HG03442 (cell line): ENCODE measurements at regions not wholly inside any gene's neighbourhood (a gene's known extent, or its start where the extent isn't known, plus 50 kb on each side); places are given as distances from the start of the nearest gene placed in this dataset.
"Not testable (repeated sequence)": the region's sequence is repeated elsewhere in the genome, so short reads cannot be mapped to it uniquely, and the experiment has no call there.

Experiments
- ATAC-seq: cut with Tn5 transposase; IDR thresholded peaks from one replicate; pipeline ENCODE4 v1.9.1; 2021; ENCODE audit warnings: mild to moderate bottlenecking, moderate library complexity; ENCODE audit not compliant: unreplicated experiment

- ATAC-seq = no peak
These were observed 121.9 kb upstream of the EDIL3 start for GRCh38 chr5:84506625-84507024.

GRCh38 chr5:84494453-84494852 is 109.8 kb upstream of the EDIL3 start:
- ATAC-seq = no peak

- ATAC-seq = no peak
These were observed 103.3 kb upstream of the EDIL3 start for GRCh38 chr5:84487963-84488362.

GRCh38 chr5:84480873-84481637 is 96.4 kb upstream of the EDIL3 start:
- ATAC-seq = no peak

- no peak for ATAC-seq
These were observed 93.9 kb upstream of the EDIL3 start for GRCh38 chr5:84478603-84479002.

GRCh38 chr5:84477485-84477884 is 92.8 kb upstream of the EDIL3 start:
- no peak for ATAC-seq

- ATAC-seq = no peak
These were observed 89.4 kb upstream of the EDIL3 start for GRCh38 chr5:84474126-84474525.

- ATAC-seq = no peak
These were observed 68.7 kb upstream of the EDIL3 start for GRCh38 chr5:84453405-84453804.

GRCh38 chr5:84450617-84451414 is 66.1 kb upstream of the EDIL3 start:
- no peak for ATAC-seq

GRCh38 chr5:84445049-84445685 is 60.5 kb upstream of the EDIL3 start:
- ATAC-seq = no peak

GRCh38 chr5:84438456-84438855 is 53.8 kb upstream of the EDIL3 start:
- no peak for ATAC-seq

- ATAC-seq = no peak
These were observed 53.1 kb upstream of the EDIL3 start for GRCh38 chr5:84437673-84438315.

- ATAC-seq = no peak
These were observed 52.2 kb upstream of the EDIL3 start for GRCh38 chr5:84436866-84437265.

GRCh38 chr5:84435861-84436346 is 51.2 kb upstream of the EDIL3 start:
- ATAC-seq = not testable (repeated sequence)
